ENCODE measurements at regions not wholly inside any gene's neighbourhood (a gene's known extent, or its start where the extent isn't known, plus 50 kb on each side); places are given as distances from the start of the nearest gene placed in this dataset.

DNA sequence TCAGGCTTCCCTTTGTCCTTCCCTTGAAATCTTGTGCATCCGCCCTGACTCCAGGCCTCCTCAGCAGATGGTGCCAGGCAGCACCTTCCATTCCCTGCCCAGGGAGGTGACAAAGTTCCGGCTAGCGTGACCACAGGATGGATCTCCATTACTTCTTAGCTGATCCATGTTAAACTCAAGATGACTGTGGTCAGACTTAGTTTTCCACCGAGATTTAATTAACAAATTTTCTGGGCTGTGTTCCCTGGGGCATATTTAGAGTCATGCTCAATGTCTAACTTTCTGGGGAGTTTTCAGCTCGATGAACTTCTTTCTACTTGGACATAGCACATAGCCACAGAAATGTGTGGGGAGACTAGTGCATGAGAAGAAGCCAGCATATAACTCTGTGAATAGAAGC is 215.1 kb upstream of the SFRP2 start:
- TF ChIP-seq EZH2 (IDR thresholded peaks at IDR 0.05; ENCODE audit: insufficient read depth, low read length), result no peak
- no peak for TF ChIP-seq CTCF (IDR thresholded peaks at IDR 0.05; ENCODE audit: insufficient read depth, low read depth, low read length)
